G401.6 (cell line): ENCODE measurements at regions not wholly inside any gene's neighbourhood (a gene's known extent, or its start where the extent isn't known, plus 50 kb on each side); places are given as distances from the start of the nearest gene placed in this dataset.
"Not testable (repeated sequence)": the region's sequence is repeated elsewhere in the genome, so short reads cannot be mapped to it uniquely, and the experiment has no call there.

ENCODE experiments used
- FAIRE-seq: peaks from 2 replicates; lab custom pipeline; 2012; peaks lifted over from hg19 to GRCh38; lab: Jason Lieb, UNC

DNA sequence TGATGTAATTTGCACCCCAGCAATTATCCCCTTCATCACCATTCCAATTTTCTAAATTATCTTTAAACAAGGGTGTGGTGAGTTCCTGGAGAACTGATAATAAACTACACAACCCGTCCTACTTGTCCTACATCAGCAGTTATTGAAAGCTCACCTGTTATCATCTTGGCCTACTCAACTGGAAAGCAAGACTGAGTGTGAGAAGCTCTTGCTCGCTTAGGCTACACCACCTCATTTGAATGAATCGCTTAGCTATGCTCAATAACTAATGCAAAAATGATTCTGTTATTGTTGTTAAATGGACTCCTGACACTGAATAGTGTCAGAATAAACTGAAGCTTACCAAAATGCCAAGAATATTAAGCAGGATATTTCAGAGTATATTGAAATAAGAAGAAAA, 115.4 kb upstream of the BTG1 start:
- no peak for FAIRE-seq

DNA sequence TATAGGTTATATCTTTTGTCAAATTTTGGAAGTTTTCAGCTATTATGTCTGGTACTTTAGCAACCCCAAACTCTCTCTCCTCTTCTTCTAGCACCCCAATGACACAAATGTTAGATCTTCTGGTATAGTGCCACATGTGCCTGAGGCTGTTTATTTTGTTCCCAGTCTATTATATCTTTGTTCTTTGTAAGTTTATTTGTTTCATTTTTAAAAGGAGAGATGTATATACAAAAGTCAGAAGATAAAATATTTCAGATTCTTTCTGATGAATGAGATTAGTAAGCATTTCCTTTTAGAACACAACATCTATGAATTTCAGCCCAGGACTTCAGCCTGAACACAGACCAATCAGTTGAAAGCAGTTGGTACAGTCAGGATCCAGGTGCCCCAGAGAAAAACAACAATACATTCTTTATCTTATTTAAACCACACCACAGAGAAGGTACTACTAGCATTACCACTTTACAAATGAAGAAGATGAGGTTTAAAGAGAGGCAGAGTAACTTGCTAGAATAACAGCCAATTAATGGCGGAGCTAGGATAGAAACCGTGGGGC, 114.1 kb upstream of the BTG1 start:
- FAIRE-seq, result no peak

DNA sequence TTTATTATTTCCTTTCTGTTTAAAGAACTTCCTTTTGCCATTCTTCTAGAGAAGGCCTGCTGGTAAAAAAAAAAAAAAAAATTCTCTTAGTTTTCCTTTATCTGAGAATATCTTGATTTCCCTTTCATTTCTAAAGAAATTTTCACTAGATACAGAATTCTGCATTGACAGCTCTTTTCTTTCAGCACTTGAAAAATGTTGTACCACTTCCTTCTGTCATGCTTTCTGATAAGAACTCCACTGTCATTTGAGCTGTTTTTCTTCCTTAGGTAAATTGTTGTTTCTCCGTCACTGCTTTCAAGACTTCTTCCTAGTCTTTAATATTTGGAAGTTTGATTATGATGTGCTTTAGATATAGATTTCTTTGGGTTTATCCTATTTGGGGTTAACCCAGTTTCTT, 113.6 kb upstream of the BTG1 start:
- FAIRE-seq, result no peak

DNA sequence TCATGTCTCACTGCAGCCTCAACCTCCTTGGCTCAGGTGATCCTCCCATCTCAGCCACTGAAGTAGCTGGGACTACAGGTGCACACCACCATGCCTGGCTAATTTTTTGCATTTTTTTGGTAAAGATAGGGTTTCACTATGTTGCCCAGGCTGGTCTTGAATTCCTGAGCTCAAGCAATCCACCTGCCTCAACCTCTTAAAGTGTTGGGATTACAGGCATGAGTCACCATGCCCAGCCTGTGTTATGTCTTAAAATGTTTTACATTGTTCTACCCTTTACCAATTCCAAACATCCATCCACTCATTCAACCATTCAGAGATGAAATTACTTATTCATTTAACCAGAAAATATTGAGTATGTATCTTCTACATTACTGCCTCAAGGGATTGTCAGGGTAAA, 111.6 kb upstream of the BTG1 start:
- no peak for FAIRE-seq

DNA sequence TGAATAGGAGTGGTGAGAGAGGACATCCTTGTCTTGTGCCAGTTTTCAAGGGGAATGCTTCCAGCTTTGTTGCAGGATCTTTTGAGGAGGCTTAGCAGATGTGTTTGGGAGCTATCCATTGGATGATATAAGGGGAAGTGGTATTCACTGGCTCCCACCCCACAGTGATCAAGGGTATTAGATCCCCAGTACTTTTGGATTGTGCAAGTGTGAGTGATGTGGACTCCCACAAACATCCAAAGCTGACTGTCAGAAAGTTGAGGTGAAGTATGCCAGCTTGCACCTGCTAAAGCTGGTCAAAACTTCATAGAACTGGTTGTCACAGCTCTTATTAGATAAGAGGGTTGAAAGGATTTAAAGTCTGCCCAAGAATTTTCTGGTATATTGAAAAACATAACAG, 110.1 kb upstream of the BTG1 start:
- no peak for FAIRE-seq

DNA sequence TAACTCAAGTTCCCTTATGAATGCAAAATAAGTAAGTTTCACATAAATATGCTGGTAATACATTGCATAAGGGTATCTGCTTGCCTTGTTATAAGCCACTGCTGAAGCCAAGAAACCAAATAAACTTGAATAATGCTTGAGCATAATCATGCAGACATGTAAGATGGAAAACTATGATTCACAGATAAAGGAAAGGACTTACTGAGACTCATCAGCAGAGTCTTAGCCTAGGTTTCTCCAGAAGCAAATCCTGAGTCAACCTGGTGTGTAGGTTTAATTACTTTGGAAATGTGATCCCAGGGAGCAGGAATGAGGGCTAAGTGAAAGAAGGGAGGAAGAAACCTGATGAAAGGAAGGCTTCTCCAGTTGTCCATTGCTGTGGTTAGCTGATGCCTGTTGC, 107.7 kb upstream of the BTG1 start:
- FAIRE-seq, result no peak

DNA sequence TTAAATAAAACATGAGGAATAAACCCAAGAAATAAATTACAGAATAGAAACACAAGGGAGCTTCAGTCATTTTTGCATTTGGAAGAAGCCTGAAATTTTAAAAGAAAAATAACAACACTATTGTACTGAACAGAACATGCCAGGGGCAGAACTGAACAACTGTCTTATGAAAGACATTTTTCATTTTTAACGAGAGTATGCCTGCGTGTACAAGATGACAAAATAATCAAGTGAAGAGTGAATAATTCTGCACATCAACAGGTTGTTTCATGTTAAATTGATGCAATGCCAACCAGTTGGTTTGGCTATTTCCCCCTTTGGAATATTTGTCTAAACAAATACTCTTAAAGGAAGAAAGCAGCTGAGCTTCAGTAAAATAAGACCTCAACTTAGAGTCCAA, 103.3 kb upstream of the BTG1 start:
- no peak for FAIRE-seq

DNA sequence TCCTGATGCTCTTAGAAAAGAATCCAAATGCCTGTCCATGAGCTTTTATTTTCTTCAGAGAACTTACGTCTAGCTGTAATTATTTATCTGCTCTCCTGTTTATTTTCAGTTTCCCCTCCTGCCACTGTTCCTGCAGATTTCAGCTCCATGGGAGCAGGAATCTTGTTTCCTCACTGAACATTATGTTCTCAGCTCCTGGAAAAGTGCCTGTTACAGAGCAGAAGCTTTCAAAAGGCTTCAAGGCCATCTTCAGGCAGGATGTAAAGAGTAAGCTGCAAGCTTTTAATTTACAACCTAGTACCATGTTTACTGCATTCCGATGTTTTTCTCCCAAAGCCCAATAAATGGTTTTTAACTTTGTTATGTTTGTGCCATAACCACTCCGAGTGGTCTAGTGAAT, 98.4 kb upstream of the BTG1 start:
- FAIRE-seq, result no peak

DNA sequence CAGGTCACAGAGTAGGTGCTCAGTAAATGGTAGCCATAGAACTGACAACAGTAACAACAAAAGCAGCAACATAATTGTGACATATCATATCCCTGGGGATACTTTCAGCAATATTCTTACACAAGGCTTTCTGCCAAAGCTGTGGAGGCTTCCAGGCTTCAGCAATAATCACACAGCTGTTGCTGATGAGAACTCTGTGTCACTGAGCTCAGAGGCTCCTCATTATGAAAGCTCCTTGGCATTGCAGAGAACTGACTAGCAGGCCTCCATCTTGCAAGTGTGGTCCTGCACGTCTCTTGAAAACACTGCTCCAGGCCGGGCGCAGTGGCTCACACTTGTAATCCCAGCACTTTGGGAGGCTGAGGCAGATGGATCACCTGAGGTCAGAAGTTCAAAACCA, 97.3 kb upstream of the BTG1 start:
- FAIRE-seq, result no peak

DNA sequence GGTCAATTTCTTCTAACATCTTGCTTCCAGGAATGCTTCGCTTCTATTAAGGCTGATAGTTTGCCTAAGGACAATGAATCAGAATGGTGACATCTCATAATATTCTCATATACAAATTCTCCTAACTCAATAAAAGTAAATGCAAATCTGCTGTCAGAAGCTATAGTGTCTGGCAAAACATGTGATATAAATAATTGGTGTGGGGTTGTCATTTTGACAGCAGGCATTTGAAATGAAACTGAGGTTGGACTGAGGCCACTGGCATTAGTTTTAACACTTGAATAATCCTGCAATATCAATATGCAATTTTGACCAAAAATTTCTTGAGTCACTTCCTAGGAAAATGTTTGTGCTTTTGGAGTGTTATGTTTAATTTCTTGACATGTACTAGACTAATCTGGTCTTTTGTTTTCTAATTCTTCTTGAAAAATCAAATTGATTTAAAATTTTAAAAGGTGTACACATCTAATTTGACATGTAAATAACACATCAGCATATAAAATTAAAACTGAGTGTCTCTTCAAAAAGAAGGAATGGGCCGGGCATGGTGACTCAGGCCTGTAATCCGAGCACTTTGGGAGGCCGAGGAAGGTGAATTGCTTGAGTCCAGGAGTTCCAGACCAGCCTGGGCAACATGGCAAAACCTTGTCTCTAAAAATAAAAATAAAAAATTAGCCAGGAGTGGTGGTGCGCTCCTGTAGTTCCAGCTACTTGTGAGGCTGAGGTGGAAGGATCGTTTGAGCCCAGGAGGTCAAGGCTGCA, 92.3 kb upstream of the BTG1 start:
- FAIRE-seq, result no peak

DNA sequence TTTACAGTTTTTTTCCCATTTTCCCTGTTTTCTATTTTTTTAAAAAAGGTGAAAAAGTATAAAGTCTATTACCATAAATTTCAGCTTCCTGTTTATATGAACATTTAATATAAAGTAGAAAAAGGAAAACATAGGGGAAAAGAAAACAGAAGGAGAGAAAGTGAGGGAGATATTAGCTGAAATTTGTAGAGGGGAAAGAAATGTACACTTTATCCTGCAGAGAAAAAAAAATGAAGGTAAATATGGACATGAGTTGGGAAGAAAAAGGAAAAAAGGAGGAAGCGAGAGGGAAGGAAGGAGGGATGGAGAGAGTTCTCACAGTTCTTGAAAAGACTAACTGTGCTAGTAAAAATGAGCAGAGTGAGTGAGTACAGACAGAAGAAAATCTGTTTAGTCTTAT, 91.6 kb upstream of the BTG1 start:
- no peak for FAIRE-seq

DNA sequence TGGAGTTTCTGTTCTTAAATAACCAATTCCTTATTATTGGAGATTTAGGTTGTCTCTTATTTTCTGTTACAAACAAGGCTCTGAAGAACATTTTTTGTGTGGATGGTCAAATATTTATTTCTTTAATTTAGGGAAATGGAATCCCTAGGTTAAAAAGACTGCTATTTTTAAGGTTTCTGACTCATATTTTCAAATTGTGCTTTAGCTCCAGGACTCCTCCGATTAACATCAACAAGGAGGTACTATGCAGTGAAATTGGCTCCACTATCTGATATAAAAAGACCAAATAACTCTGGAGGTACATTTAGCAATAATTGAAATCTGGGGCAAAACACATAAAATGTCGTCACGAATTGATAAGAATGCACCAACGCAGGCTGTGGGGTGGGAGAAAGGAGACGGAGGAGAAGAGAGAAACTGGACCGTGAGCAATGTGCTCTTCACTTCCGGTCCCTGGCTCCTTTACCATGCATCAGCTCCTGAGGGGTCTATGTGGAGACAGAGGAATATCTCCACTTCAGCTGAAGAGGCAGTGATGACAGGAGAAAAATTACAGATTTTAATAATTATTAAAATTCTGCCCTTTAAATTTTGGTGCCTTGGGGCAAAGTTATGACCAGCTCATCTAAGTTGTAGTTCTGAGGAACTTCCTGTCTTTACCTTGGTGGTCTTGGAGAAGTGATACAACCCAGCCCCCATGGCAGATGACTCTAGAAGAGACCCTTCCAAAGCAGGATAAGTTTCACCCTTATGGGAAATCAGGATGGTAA, 90.2 kb upstream of the BTG1 start:
- no peak for FAIRE-seq

DNA sequence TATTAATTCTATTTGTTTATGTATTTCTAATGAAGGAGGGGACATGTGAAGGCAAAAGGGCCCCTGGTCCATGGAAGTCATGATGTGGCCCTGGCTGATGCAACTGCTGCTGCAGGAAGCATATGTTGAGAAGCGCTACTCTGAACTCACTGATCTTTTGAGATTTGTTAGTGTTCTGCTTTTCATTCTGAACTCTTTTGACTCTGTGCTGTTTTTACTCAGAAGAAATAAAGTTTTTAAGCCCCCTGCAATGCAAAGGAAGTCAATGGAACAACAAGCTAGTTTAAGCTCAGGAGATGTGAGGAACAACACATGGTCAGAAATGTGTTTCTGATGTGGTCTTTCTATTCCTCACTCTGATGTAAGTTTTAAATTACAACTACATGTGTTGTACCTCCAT, 88.9 kb upstream of the BTG1 start:
- FAIRE-seq, result no peak

DNA sequence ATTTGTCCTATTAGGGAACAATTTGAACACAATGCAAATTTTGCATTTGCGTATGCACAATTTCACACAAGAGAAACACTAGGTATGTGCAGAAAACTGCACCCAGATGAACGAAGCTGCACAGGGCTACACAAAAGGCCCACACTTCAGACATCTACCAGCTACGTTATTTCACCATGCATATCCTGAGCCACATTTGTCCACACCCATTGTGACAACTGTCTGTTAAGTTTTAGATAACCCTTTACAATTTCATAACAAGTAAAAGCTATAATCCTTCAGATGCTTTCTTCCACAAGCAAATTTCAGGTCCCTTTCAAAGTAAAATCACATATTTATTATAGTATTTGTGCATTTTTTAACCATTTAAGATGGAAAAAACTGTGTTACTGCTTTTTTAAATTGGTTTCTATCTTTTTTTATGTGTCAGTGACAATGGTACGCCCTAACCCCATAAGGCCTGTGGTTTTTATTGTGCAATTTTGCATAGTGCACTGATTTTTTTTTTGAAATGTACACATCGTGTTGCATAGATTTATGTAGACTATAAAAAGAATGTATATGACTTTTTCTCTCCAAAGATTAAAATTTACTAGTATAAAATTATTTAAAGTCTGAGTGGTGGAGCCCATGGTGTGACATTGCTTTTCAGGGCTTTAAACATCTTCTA, 87.8 kb upstream of the BTG1 start:
- no peak for FAIRE-seq

DNA sequence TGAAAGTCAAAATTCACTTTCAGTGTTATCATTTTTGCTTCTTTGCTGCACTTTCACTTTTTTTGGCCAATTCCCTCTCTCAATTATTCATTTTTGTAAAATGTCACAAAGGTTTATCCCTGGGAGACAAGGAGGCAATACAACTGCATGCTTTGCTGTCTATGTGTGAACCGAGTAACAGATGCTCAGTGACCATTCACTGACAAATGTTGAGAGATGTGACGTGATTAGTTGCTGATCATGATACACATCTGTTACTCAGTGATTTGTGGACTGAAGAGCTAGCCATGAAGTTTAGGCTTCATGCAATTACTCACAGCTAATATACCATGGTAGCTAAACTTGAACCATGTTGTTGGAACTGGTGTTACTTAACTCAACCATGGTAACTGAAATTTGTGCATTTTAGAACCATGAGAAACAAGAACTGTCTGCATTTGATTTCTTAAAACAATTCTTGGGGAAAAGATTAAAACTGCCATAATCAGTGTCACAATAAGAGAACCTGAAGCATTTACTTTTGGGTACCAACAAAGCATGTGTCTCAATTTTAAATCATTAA, 86.8 kb upstream of the BTG1 start:
- not testable (repeated sequence) for FAIRE-seq

DNA sequence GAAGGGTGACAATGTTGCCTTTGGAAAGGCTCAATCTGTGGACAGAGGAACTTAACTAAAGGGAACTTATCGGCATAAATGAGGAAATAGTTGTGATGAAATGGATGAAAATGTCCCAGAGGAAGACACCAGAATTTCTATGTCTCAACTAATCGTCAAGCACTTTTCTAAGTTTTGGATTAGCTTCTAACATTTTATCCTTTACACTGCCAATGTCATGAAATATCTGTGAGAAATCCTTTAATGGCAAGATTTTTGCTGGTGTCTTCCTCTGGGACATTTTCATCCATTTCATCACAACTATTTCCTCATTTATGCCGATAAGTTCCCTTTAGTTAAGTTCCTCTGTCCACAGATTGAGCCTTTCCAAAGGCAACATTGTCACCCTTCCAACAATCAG, 86.3 kb upstream of the BTG1 start:
- not testable (repeated sequence) for FAIRE-seq

DNA sequence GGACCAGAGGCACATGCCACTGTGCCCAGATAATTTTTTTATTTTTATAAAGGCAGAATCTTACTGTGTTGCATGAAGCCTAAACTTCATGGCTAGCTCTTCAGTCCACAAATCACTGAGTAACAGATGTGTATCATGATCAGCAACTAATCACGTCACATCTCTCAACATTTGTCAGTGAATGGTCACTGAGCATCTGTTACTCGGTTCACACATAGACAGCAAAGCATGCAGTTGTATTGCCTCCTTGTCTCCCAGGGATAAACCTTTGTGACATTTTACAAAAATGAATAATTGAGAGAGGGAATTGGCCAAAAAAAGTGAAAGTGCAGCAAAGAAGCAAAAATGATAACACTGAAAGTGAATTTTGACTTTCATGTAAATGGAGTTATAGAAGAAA, 85.9 kb upstream of the BTG1 start:
- FAIRE-seq, result not testable (repeated sequence)

DNA sequence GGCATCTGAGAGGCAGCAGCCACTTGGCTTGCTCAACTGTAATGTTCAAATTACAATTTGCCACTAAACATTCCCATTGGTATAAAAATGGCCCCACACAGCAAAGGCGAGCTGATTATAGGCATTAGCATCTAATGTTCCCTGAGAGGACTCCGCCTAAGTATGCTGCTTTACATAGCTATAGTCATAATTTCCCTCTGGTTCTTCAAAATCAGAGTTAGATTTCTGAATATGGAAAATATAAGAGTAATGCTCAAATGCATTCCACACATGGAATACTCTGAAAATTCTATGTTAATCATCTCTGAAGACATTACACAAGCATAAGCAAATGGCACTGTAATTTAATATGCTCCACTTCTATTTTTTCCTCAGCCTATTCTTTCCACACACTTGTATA, 83.7 kb upstream of the BTG1 start:
- no peak for FAIRE-seq

DNA sequence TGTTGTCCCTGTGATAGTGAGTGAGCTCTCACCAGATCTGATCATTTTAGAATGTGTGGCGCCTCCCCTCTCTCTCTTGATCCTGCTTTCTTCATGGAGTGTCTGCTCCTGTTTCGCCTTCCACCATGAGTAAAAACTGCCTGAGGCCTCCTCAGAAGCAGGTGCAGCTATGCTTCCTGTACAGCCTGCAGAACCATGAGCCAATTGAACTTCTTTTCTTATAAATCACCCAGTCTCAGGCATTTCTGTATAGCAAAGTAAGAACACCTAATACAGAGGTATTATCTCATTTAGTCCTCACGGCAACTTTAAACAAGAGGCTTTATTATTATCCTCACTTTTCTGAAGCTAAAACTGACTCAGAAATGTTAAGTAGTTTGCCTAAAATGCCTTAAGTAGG, 81.3 kb upstream of the BTG1 start:
- no peak for FAIRE-seq

DNA sequence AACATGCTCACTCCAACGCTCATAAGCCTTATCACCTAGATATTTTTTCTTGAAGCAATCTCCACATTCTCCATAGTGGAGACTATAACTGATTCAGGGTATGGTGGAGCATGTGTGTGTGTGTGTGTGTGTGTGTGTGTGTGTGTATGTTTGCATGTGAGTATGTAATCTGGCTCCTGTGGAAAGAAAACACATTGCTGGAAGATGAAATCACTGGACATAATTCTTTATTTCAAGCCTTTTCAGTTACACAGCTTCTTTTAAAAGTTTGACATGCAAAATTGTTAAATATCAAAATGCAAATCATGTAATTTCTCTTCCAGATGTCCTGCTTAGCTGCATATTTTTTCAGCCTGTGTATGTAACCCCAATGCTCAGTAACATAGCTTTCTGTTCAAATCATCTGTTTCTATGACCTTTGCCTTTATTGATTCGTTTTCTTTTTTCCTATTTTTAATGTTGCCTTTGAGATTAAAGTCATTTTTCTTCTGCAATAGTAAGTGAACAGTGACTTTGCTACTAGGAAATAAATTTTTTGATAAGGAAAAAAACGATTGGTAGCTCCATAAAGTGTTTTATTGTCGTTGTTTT, 80.5 kb upstream of the BTG1 start:
- FAIRE-seq, result no peak

DNA sequence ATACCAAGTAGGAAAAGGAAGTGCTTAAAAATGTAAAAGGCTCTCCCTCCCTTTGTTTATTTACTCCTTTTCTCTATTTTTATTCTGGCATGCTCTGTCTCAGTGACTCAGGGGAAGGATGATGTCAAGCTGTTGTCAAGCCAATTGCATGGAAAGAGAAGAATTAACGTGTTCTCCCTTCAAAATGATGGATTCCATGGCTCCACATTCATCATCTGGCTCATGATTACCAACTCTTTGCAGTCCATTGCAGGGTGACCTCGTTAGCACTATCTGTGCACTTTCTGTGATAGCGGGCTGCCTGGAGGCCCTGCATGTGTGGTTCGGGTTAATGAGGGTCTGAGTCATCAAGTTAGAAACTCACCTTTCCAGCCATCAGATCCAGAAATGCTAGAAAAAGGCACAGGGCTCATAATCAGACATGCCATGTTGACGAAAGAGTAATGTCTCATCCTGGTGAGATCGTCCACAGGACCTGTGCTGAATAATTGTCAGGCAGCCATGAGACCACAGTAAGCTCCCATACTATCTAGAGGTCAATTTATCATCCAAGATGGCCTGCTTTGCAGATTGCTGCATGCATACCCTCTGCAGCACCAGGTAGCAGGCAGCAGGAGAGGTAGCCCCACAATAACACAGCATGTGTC, 79.2 kb upstream of the BTG1 start:
- FAIRE-seq, result no peak

DNA sequence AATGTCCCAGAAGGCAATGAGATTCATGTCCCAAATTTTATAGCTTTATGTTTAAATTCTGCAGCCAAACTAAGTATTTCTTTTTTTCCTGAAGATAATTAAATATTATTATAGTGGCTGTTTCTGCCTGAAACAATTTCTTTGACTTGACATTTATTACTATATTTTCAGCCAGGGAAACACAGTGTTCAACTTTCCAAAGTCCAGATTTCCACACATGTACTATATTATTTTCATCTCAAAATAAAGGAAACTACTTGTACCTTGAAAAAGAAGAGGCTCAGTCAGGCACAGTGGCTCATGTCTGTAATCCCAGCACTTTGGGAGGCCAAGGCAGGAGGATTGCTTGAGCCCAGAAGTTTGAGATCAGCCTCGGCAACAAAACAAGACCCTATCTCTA, 77.8 kb upstream of the BTG1 start:
- no peak for FAIRE-seq
